PC-3 (cell line): ENCODE measurements at regions not wholly inside any gene's neighbourhood (a gene's known extent, or its start where the extent isn't known, plus 50 kb on each side); places are given as distances from the start of the nearest gene placed in this dataset.

ENCODE experiments used
- ATAC-seq: fragments of 200-7000 bp; cut with Tn5 transposase; 2 replicates; pipeline ENCODE4 v1.9.1; 2020; ENCODE audit warnings: mild to moderate bottlenecking, moderate library complexity
- BruUV-seq: library from RNA; stranded (reverse); fragments of 400-500 nt; replicated peaks from 2 replicates; lab custom pipeline; 2021; lab: Mats Ljungman, UMichigan
- CTCF ChIA-PET: fragments of 300-600 bp; sonication (Branson Sonifier 250); formaldehyde crosslinking; loops from one replicate; lab custom pipeline; 2022; ENCODE audit warnings: antibody characterized with exemption; lab: Charles Lee
- POLR2A ChIA-PET: fragments of 300-600 bp; sonication (Branson Sonifier 250); formaldehyde crosslinking; loops from one replicate; lab custom pipeline; 2022; ENCODE audit warnings: antibody characterized with exemption; ENCODE audit not compliant: unreplicated experiment; lab: Charles Lee
- DNase-seq: peaks from one replicate; pipeline ENCODE4 v3.0.0-alpha.2; 2015
- H2AFZ ChIP-seq: fragments of 300-600 bp; sonication (generic); 2 replicates; pipeline ENCODE4 v1.6.0; 2016; ENCODE audit warnings: antibody characterized with exemption, low read length
- H3F3A ChIP-seq: fragments of 300-600 bp; sonication (generic); one replicate; pipeline ENCODE4 v1.6.0; 2017; ENCODE audit warnings: antibody characterized with exemption, low read length, control low read depth, mild to moderate bottlenecking; ENCODE audit not compliant: unreplicated experiment
- H3K27ac ChIP-seq: fragments of 300-600 bp; sonication (generic); 2 replicates; pipeline ENCODE4 v1.5.1; 2016; ENCODE audit warnings: mild to moderate bottlenecking, low read length
- H3K27me3 ChIP-seq: fragments of 300-600 bp; sonication (generic); 2 replicates; pipeline ENCODE4 v1.6.1; 2016; ENCODE audit warnings: low read length, mixed read lengths
- H3K36me3 ChIP-seq: fragments of 300-600 bp; sonication (generic); 2 replicates; pipeline ENCODE4 v1.6.1; 2016; ENCODE audit warnings: low read depth, mixed run types, low read length, mixed read lengths
- H3K4me1 ChIP-seq: fragments of 300-600 bp; sonication (generic); 2 replicates; pipeline ENCODE4 v1.5.1; 2016; ENCODE audit warnings: low read length; ENCODE audit not compliant: insufficient read depth
- H3K4me2 ChIP-seq: fragments of 300-600 bp; sonication (generic); 2 replicates; pipeline ENCODE4 v1.6.0; 2016; ENCODE audit warnings: low read length
- H3K4me3 ChIP-seq: fragments of 300-600 bp; sonication (generic); 2 replicates; pipeline ENCODE4 v1.5.1; 2016; ENCODE audit warnings: mild to moderate bottlenecking, low read length, mixed read lengths
- H3K79me2 ChIP-seq: fragments of 300-600 bp; sonication (generic); 2 replicates; pipeline ENCODE4 v1.6.1; 2017; ENCODE audit warnings: low read length, mixed read lengths
- H3K9ac ChIP-seq: fragments of 300-600 bp; sonication (generic); 2 replicates; pipeline ENCODE4 v1.6.0; 2016; ENCODE audit warnings: mild to moderate bottlenecking, low read length
- H3K9me2 ChIP-seq: fragments of 300-600 bp; sonication (generic); replicated peaks from 2 replicates; pipeline ENCODE4 v1.6.1; 2016; ENCODE audit warnings: mixed run types, low read length, mixed read lengths
- H3K9me3 ChIP-seq: fragments of 300-600 bp; sonication (generic); 2 replicates; pipeline ENCODE4 v1.6.1; 2016; ENCODE audit warnings: low read length, mixed read lengths
- H4K20me1 ChIP-seq: fragments of 300-600 bp; sonication (generic); 2 replicates; pipeline ENCODE4 v1.6.1; 2016; ENCODE audit warnings: low read length, mixed read lengths
- CTCF ChIP-seq: fragments of 300-600 bp; sonication (generic); conservative IDR thresholded peaks from 2 replicates; pipeline ENCODE4 v1.5.1; 2017; ENCODE audit warnings: antibody characterized with exemption, low read depth, mild to moderate bottlenecking, low read length
- EZH2 ChIP-seq: fragments of 300-600 bp; sonication (generic); IDR thresholded peaks from one replicate; pipeline ENCODE4 v1.6.1; 2017; ENCODE audit warnings: antibody characterized with exemption, mild to moderate bottlenecking, low read length; ENCODE audit not compliant: unreplicated experiment
- EZH2phosphoT487 ChIP-seq: fragments of 300-600 bp; sonication (generic); IDR thresholded peaks from 2 replicates; pipeline ENCODE4 v1.6.1; 2018; ENCODE audit warnings: mild to moderate bottlenecking, antibody characterized with exemption, low read length, borderline replicate concordance
- intact Hi-C: fragments of 100-400 bp; cut with micrococcal nuclease; formaldehyde crosslinking; loops from 2 replicates; pipeline ENCODE4 v1.9.0; 2023

- TF ChIP-seq EZH2phosphoT487, result no peak
- TF ChIP-seq CTCF, result no peak
- TF ChIP-seq EZH2, result no peak
- POLR2A ChIA-PET, result no interaction called here
- intact Hi-C loops, result no loop called here
- DNase-seq, result no peak
- BruUV-seq, result no TSS peak
- H4K20me1 ChIP-seq, result no peaks in the 10 kb centered on the region
- no peak overlapping the region for H3K4me3 ChIP-seq
- H3K9me3 ChIP-seq, result no peaks in the 10 kb centered on the region
- H3K4me2 ChIP-seq, result no peak overlapping the region
- H3K27me3 ChIP-seq, result no peaks in the 10 kb centered on the region
- H3K9ac ChIP-seq, result no peak overlapping the region
- CTCF ChIA-PET, result no interaction called here
- no peak overlapping the region for H3K27ac ChIP-seq
- no peak for ATAC-seq
- H3K36me3 ChIP-seq, result no peaks in the 10 kb centered on the region
- H3K9me2 ChIP-seq, result no peaks in the 10 kb centered on the region
- H3F3A ChIP-seq, result no peaks in the 10 kb centered on the region
- H3K4me1 ChIP-seq, result no peaks in the 10 kb centered on the region
- no peak overlapping the region for H2AFZ ChIP-seq
- H3K79me2 ChIP-seq, result no peaks in the 10 kb centered on the region
Measured at GRCh38 chr4:20137176-20137575, 114.5 kb upstream of the SLIT2 start.

- POLR2A ChIA-PET, result no interaction called here
- no peaks in the 10 kb centered on the region for H3K79me2 ChIP-seq
- no TSS peak for BruUV-seq
- H3F3A ChIP-seq, result no peaks in the 10 kb centered on the region
- CTCF ChIA-PET, result no interaction called here
- no peaks in the 10 kb centered on the region for H4K20me1 ChIP-seq
- H3K4me3 ChIP-seq, result no peak overlapping the region
- ATAC-seq (no peak), DNase-seq (peak; percentile 29)
- no peaks in the 10 kb centered on the region for H3K9me3 ChIP-seq
- intact Hi-C loops, result no loop called here
- H2AFZ ChIP-seq, result no peak overlapping the region
- H3K9ac ChIP-seq, result no peak overlapping the region
- no peaks in the 10 kb centered on the region for H3K36me3 ChIP-seq
- peak overlapping the region; percentile 75 for H3K27ac ChIP-seq
- H3K27me3 ChIP-seq, result no peaks in the 10 kb centered on the region
- no peaks in the 10 kb centered on the region for H3K9me2 ChIP-seq
- peak overlapping the region; percentile 54; the same call in 1 of the 2 replicates for H3K4me2 ChIP-seq
- no peak for TF ChIP-seq EZH2phosphoT487
- H3K4me1 ChIP-seq, result peaks cover 15% of the 10 kb centered on the region
Measured at GRCh38 chr4:20127626-20128025, 124.1 kb upstream of the SLIT2 start.

- peak; percentile 88 for ATAC-seq
- no peak for TF ChIP-seq EZH2
- no peak for TF ChIP-seq EZH2phosphoT487
- TF ChIP-seq CTCF, result no peak
- no TSS peak for BruUV-seq
Measured at GRCh38 chr4:20126906-20127305, 124.8 kb upstream of the SLIT2 start.

More at GRCh38 chr4:20126906-20127305, 124.8 kb upstream of the SLIT2 start:
- Histone ChIP-seq H3F3A (no peaks in the 10 kb centered on the region), H3K79me2 (no peaks in the 10 kb centered on the region), H4K20me1 (no peaks in the 10 kb centered on the region), H3K4me2 (peak overlapping the region; percentile 54; the same call in 1 of the 2 replicates), H3K9me3 (no peaks in the 10 kb centered on the region), H3K9ac (no peak overlapping the region), H3K9me2 (no peaks in the 10 kb centered on the region), H3K36me3 (no peaks in the 10 kb centered on the region), H3K27me3 (no peaks in the 10 kb centered on the region), H3K27ac (peak overlapping the region; percentile 75), H3K4me1 (peaks cover 15% of the 10 kb centered on the region), H2AFZ (no peak overlapping the region), H3K4me3 (no peak overlapping the region)
- peak; percentile 80 for DNase-seq
- ChIA-PET CTCF (no interaction called here), POLR2A (no interaction called here)
- intact Hi-C loops, result no loop called here
